C4-2B (cell line): ENCODE measurements at regions not wholly inside any gene's neighbourhood (a gene's known extent, or its start where the extent isn't known, plus 50 kb on each side); places are given as distances from the start of the nearest gene placed in this dataset.

Source experiments
- CTCF ChIP-seq: fragments of 450-650 bp; conservative IDR thresholded peaks from 2 replicates; pipeline ENCODE4 v1.5.1; 2017; ENCODE audit warnings: mild to moderate bottlenecking
- ZFX ChIP-seq: fragments of 450-650 bp; IDR thresholded peaks from 2 replicates; pipeline ENCODE4 v1.6.1; 2017

DNA sequence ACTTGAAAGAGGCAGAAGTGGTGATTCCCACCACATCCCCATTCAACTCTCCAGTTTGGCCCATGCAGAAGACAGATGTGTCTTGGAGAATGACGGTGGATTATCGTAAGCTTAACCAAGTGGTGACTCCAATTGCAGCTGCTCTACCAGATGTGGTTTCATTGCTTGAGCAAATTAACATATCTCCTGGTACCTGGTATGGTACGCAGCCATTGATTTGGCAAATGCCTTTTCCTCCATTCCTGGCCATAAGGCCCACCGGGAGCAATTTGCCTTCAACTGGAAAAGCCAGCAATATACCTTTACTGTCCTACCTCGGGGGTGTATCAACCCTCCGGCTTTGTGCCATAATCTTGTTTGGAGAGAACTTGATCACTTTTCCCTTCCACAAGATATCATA is 411.5 kb upstream of the SMIM21 start:
- TF ChIP-seq CTCF (no peak), ZFX (no peak)
